GM23338 (cell line): ENCODE measurements at regions not wholly inside any gene's neighbourhood (a gene's known extent, or its start where the extent isn't known, plus 50 kb on each side); places are given as distances from the start of the nearest gene placed in this dataset.

Experiments used
- ATAC-seq: fragments of 200-7000 bp; cut with Tn5 transposase; 3 replicates; pipeline ENCODE4 v1.9.1; 2020
- DNase-seq: peaks from one replicate; pipeline ENCODE4 v3.0.0-alpha.2; 2015; ENCODE audit warnings: low spot score
- H2AFZ ChIP-seq: fragments of 200-600 bp; sonication (generic); 2 replicates; pipeline ENCODE4 v1.8.0; 2016; ENCODE audit warnings: antibody characterized with exemption, mild to moderate bottlenecking, moderate library complexity
- H3F3A ChIP-seq: fragments of 200-600 bp; sonication (generic); replicated peaks from 2 replicates; pipeline ENCODE4 v1.8.0; 2017; ENCODE audit warnings: antibody characterized with exemption, mixed run types, low read depth
- H3K27ac ChIP-seq: fragments of 200-600 bp; sonication (generic); 2 replicates; pipeline ENCODE4 v1.6.1; 2016; ENCODE audit warnings: low read depth
- H3K27me3 ChIP-seq: fragments of 200-600 bp; sonication (generic); 2 replicates; pipeline ENCODE4 v1.8.0; 2016; ENCODE audit warnings: mild to moderate bottlenecking, mixed run types, moderate library complexity; ENCODE audit not compliant: insufficient read depth
- H3K36me3 ChIP-seq: fragments of 200-600 bp; sonication (generic); 2 replicates; pipeline ENCODE4 v1.8.0; 2016; ENCODE audit warnings: mild to moderate bottlenecking; ENCODE audit not compliant: insufficient read depth
- H3K4me1 ChIP-seq: fragments of 200-600 bp; sonication (generic); 2 replicates; pipeline ENCODE4 v1.8.0; 2016; ENCODE audit warnings: mild to moderate bottlenecking, moderate library complexity; ENCODE audit not compliant: insufficient read depth
- H3K4me2 ChIP-seq: fragments of 200-600 bp; sonication (generic); 2 replicates; pipeline ENCODE4 v1.7.1; 2017; ENCODE audit warnings: mixed run types
- H3K4me3 ChIP-seq: fragments of 200-600 bp; sonication (generic); 2 replicates; pipeline ENCODE4 v1.6.1; 2016; ENCODE audit warnings: mixed run types
- H3K79me2 ChIP-seq: fragments of 200-600 bp; sonication (generic); replicated peaks from 2 replicates; pipeline ENCODE4 v1.8.0; 2017; ENCODE audit warnings: mild to moderate bottlenecking; ENCODE audit not compliant: insufficient read depth
- H3K9me2 ChIP-seq: fragments of 200-600 bp; sonication (generic); 2 replicates; pipeline ENCODE4 v1.8.0; 2017; ENCODE audit not compliant: insufficient read depth
- H4K20me1 ChIP-seq: fragments of 200-600 bp; sonication (generic); replicated peaks from 2 replicates; pipeline ENCODE4 v1.8.0; 2017; ENCODE audit warnings: mild to moderate bottlenecking; ENCODE audit not compliant: insufficient read depth
- H3K27ac Mint-ChIP-seq: 2 replicates; pipeline ENCODE4 v1.8.0; 2020; ENCODE audit warnings: inconsistent platforms, mild to moderate bottlenecking, moderate library complexity, mixed read lengths
- H3K27me3 Mint-ChIP-seq: 3 replicates; pipeline ENCODE4 v1.8.0; 2022; ENCODE audit warnings: low read depth, mild to moderate bottlenecking, moderate library complexity, mixed read lengths, inconsistent platforms; ENCODE audit not compliant: insufficient read depth, poor library complexity
- H3K36me3 Mint-ChIP-seq: 3 replicates; pipeline ENCODE4 v1.8.0; 2021; ENCODE audit warnings: low read depth, mild to moderate bottlenecking, inconsistent platforms, moderate library complexity, mixed read lengths
- H3K4me1 Mint-ChIP-seq: 3 replicates; pipeline ENCODE4 v1.8.0; 2020; ENCODE audit warnings: mild to moderate bottlenecking, inconsistent platforms, mixed read lengths
- H3K4me3 Mint-ChIP-seq: 3 replicates; pipeline ENCODE4 v1.8.0; 2021; ENCODE audit warnings: moderate library complexity, mild to moderate bottlenecking, inconsistent platforms, mixed read lengths
- H3K9me3 Mint-ChIP-seq: 3 replicates; pipeline ENCODE4 v1.8.0; 2020; ENCODE audit warnings: moderate library complexity, mild to moderate bottlenecking, inconsistent platforms, mixed read lengths
- CREB1 ChIP-seq: fragments of 250-450 bp; sonication (Bioruptor Pico); IDR thresholded peaks from 2 replicates; pipeline ENCODE4 v1.5.0; 2020; ENCODE audit warnings: low read depth, mild to moderate bottlenecking, moderate library complexity
- CTCF ChIP-seq, 2 experiments: fragments of 200-600 bp in 1 of 2; sonication (generic) in 1 of 2; conservative IDR thresholded peaks; 2 replicates each; pipeline versions ENCODE4 v1.5.1 to v1.6.1; 2016 to 2017; ENCODE audit warnings: antibody characterized with exemption in 2 of 2, low read depth in 2 of 2, mild to moderate bottlenecking in 2 of 2, moderate library complexity in 1 of 2
- ETS1 ChIP-seq: IDR thresholded peaks from 2 replicates; pipeline ENCODE4 v1.6.1; 2016; ENCODE audit warnings: antibody characterized with exemption
- EZH2 ChIP-seq: fragments of 200-600 bp; sonication (generic); IDR thresholded peaks from one replicate; pipeline ENCODE4 v1.8.0; 2017; ENCODE audit warnings: antibody characterized with exemption, mild to moderate bottlenecking, low read depth; ENCODE audit not compliant: unreplicated experiment
- EZH2phosphoT487 ChIP-seq: fragments of 200-600 bp; sonication (generic); IDR thresholded peaks from one replicate; pipeline ENCODE4 v1.8.1; 2018; ENCODE audit warnings: antibody characterized with exemption; ENCODE audit not compliant: unreplicated experiment
- JUNB ChIP-seq: IDR thresholded peaks from one replicate; pipeline ENCODE4 v1.6.1; 2016; ENCODE audit warnings: antibody characterized with exemption; ENCODE audit not compliant: unreplicated experiment
- NANOG ChIP-seq: IDR thresholded peaks from 2 replicates; pipeline ENCODE4 v1.6.1; 2016; ENCODE audit warnings: antibody characterized with exemption, borderline replicate concordance
- POLR2AphosphoS5 ChIP-seq: IDR thresholded peaks from 2 replicates; pipeline ENCODE4 v1.6.1; 2016; ENCODE audit warnings: antibody characterized with exemption, low read depth
- STAT1 ChIP-seq: IDR thresholded peaks from one replicate; pipeline ENCODE4 v1.6.1; 2016; ENCODE audit warnings: antibody characterized with exemption; ENCODE audit not compliant: unreplicated experiment
- ZNF114 ChIP-seq: fragments of 250-450 bp; sonication (Bioruptor Pico); IDR thresholded peaks from 2 replicates; pipeline ENCODE4 v1.5.0; 2020; ENCODE audit warnings: mild to moderate bottlenecking, moderate library complexity
- ZNF331 ChIP-seq: fragments of 250-450 bp; sonication (Bioruptor Pico); IDR thresholded peaks from 2 replicates; pipeline ENCODE4 v1.5.0; 2020; ENCODE audit warnings: low read depth, mild to moderate bottlenecking, moderate library complexity
- ZNF462 ChIP-seq: fragments of 250-450 bp; sonication (Bioruptor Pico); IDR thresholded peaks from 2 replicates; pipeline ENCODE4 v1.5.0; 2020; ENCODE audit warnings: mild to moderate bottlenecking, moderate library complexity
- TF ChIP-seq, protein P1 (sequence below): IDR thresholded peaks from one replicate; pipeline ENCODE4 v1.6.1; 2018; ENCODE audit warnings: antibody characterized with exemption; ENCODE audit not compliant: unreplicated experiment

GRCh38 chrX:20402956-20403355, 136.2 kb upstream of the RPS6KA3 start:
- TF ChIP-seq CTCF (conservative IDR thresholded peaks at IDR 0.05; ENCODE audit: low read depth in 2 of 2) (no peak), EZH2phosphoT487 (no peak), ZNF114 (no peak), ETS1 (no peak), STAT1 (no peak), NANOG (no peak), EZH2 (no peak), ZNF462 (no peak), JUNB (no peak), POLR2AphosphoS5 (no peak), ZNF331 (CRISPR knock-in tag) (no peak), CREB1 (CRISPR knock-in tag) (no peak)
- TF ChIP-seq, protein P1, sequence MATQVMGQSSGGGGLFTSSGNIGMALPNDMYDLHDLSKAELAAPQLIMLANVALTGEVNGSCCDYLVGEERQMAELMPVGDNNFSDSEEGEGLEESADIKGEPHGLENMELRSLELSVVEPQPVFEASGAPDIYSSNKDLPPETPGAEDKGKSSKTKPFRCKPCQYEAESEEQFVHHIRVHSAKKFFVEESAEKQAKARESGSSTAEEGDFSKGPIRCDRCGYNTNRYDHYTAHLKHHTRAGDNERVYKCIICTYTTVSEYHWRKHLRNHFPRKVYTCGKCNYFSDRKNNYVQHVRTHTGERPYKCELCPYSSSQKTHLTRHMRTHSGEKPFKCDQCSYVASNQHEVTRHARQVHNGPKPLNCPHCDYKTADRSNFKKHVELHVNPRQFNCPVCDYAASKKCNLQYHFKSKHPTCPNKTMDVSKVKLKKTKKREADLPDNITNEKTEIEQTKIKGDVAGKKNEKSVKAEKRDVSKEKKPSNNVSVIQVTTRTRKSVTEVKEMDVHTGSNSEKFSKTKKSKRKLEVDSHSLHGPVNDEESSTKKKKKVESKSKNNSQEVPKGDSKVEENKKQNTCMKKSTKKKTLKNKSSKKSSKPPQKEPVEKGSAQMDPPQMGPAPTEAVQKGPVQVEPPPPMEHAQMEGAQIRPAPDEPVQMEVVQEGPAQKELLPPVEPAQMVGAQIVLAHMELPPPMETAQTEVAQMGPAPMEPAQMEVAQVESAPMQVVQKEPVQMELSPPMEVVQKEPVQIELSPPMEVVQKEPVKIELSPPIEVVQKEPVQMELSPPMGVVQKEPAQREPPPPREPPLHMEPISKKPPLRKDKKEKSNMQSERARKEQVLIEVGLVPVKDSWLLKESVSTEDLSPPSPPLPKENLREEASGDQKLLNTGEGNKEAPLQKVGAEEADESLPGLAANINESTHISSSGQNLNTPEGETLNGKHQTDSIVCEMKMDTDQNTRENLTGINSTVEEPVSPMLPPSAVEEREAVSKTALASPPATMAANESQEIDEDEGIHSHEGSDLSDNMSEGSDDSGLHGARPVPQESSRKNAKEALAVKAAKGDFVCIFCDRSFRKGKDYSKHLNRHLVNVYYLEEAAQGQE = no peak
- ATAC-seq (no peak), DNase-seq (no peak)
- Histone ChIP-seq H3K79me2 (no peaks in the 10 kb centered on the region), H3K27ac (no peak overlapping the region), H3F3A (no peaks in the 10 kb centered on the region), H3K27me3 (no peaks in the 10 kb centered on the region), H3K4me2 (no peak overlapping the region), H3K9me2 (no peaks in the 10 kb centered on the region), H2AFZ (no peak overlapping the region), H4K20me1 (no peaks in the 10 kb centered on the region), H3K36me3 (no peaks in the 10 kb centered on the region), H3K4me3 (no peak overlapping the region), H3K4me1 (no peaks in the 10 kb centered on the region)
- Mint-ChIP-seq H3K4me3 (no peak overlapping the region), H3K36me3 (no peaks in the 10 kb centered on the region), H3K27me3 (peaks cover 3% of the 10 kb centered on the region), H3K27ac (no peak overlapping the region), H3K9me3 (no peaks in the 10 kb centered on the region), H3K4me1 (no peaks in the 10 kb centered on the region; the same call in 2 of the 3 replicates)
